ENCODE measurements at regions not wholly inside any gene's neighbourhood (a gene's known extent, or its start where the extent isn't known, plus 50 kb on each side); places are given as distances from the start of the nearest gene placed in this dataset.

GRCh38 chr21:14846621-14847020 lies 218.2 kb downstream of the NRIP1 start (continued):
- TF ChIP-seq MGA (IDR thresholded peaks at IDR 0.05) (no peak), TEAD4 (IDR thresholded peaks at IDR 0.05; ENCODE audit: low read length) (no peak), TEAD4 (CRISPR knock-in tag; IDR thresholded peaks at IDR 0.05; ENCODE audit: borderline replicate concordance) (no peak), ATF1 (CRISPR knock-in tag; IDR thresholded peaks at IDR 0.05) (no peak), ATF1 (tag; IDR thresholded peaks at IDR 0.05) (no peak), MCM3 (IDR thresholded peaks at IDR 0.05) (no peak), SUPT5H (IDR thresholded peaks at IDR 0.05) (no peak)

Measured in K562 (cell line).